Non-pigmented ciliary epithelial cell (primary cell): ENCODE measurements at regions not wholly inside any gene's neighbourhood (a gene's known extent, or its start where the extent isn't known, plus 50 kb on each side); places are given as distances from the start of the nearest gene placed in this dataset.

Experiments
- DNase-seq: peaks from one replicate; pipeline ENCODE4 v3.0.0-alpha.2; 2010; ENCODE audit warnings: low read depth

- no peak for DNase-seq
Observed at GRCh38 chr13:106129993-106130392, 405.5 kb downstream of the EFNB2 start.

- DNase-seq = no peak
Observed at GRCh38 chr13:106129273-106129672, 406.2 kb downstream of the EFNB2 start.

- no peak for DNase-seq
Observed at GRCh38 chr13:106122234-106122633, 413.2 kb downstream of the EFNB2 start.

GRCh38 chr13:106121173-106121754 is 414.2 kb downstream of the EFNB2 start:
- DNase-seq = no peak

- DNase-seq = no peak
Observed at GRCh38 chr13:106118996-106119395, 416.5 kb downstream of the EFNB2 start.

- no peak for DNase-seq
Observed at GRCh38 chr13:106118050-106118449, 417.4 kb downstream of the EFNB2 start.

- DNase-seq = no peak
Observed at GRCh38 chr13:106117640-106118039, 417.8 kb downstream of the EFNB2 start.

- DNase-seq = no peak
Observed at GRCh38 chr13:106117035-106117434, 418.4 kb downstream of the EFNB2 start.

- no peak for DNase-seq
Observed at GRCh38 chr13:106115081-106115480, 420.4 kb downstream of the EFNB2 start.

- no peak for DNase-seq
Observed at GRCh38 chr13:106113796-106114195, 421.7 kb downstream of the EFNB2 start.

- no peak for DNase-seq
Observed at GRCh38 chr13:106112191-106112590, 423.3 kb downstream of the EFNB2 start.

GRCh38 chr13:106110241-106110855 is 425.1 kb downstream of the EFNB2 start:
- DNase-seq = no peak

GRCh38 chr13:106109391-106109791 is 426.1 kb downstream of the EFNB2 start:
- DNase-seq = no peak

GRCh38 chr13:106108346-106108745 is 427.1 kb downstream of the EFNB2 start:
- no peak for DNase-seq

- no peak for DNase-seq
Observed at GRCh38 chr13:106107061-106107460, 428.4 kb downstream of the EFNB2 start.

- DNase-seq = no peak
Observed at GRCh38 chr13:106105153-106105552, 430.3 kb downstream of the EFNB2 start.

- peak; percentile 76 for DNase-seq
Observed at GRCh38 chr13:106104281-106104901, 431.1 kb downstream of the EFNB2 start.

GRCh38 chr13:106103779-106104178 is 431.7 kb downstream of the EFNB2 start:
- DNase-seq = no peak

GRCh38 chr13:106102786-106103185 is 432.7 kb downstream of the EFNB2 start:
- no peak for DNase-seq

GRCh38 chr13:106101201-106101600 is 434.3 kb downstream of the EFNB2 start:
- DNase-seq = no peak

- no peak for DNase-seq
Observed at GRCh38 chr13:106100171-106100919, 435.1 kb downstream of the EFNB2 start.

- DNase-seq = no peak
Observed at GRCh38 chr13:106099765-106100164, 435.7 kb downstream of the EFNB2 start.

- no peak for DNase-seq
Observed at GRCh38 chr13:106098778-106099177, 436.7 kb downstream of the EFNB2 start.
